Transverse colon (tissue), 4 donors: ENCODE measurements at regions not wholly inside any gene's neighbourhood (a gene's known extent, or its start where the extent isn't known, plus 50 kb on each side); places are given as distances from the start of the nearest gene placed in this dataset.

Source experiments
- POLR2A ChIP-seq: fragments of 450-650 bp; IDR thresholded peaks from one replicate; pipeline ENCODE4 v1.6.1; 2016; ENCODE audit warnings: antibody characterized with exemption, mild to moderate bottlenecking, moderate library complexity
- POLR2AphosphoS5 ChIP-seq, 3 donors: sonication (generic); formaldehyde crosslinking; IDR thresholded peaks; one replicate each; pipeline ENCODE4 v1.6.1; 2016; ENCODE audit warnings: antibody characterized with exemption in 3 of 3
- TF ChIP-seq, protein P1 (sequence below), 5 experiments: fragments of 200-600 bp in 3 of 5; fragments of 450-650 bp in 2 of 5; sonication (generic) in 3 of 5; IDR thresholded peaks; 1 replicate in 2 of 5; 2 replicates in 3 of 5; pipeline ENCODE4 v1.5.1; 2016 to 2017; ENCODE audit warnings: antibody characterized with exemption in 5 of 5, inconsistent platforms in 3 of 5, mild to moderate bottlenecking in 2 of 5, moderate library complexity in 1 of 5

- TF ChIP-seq, protein P1, sequence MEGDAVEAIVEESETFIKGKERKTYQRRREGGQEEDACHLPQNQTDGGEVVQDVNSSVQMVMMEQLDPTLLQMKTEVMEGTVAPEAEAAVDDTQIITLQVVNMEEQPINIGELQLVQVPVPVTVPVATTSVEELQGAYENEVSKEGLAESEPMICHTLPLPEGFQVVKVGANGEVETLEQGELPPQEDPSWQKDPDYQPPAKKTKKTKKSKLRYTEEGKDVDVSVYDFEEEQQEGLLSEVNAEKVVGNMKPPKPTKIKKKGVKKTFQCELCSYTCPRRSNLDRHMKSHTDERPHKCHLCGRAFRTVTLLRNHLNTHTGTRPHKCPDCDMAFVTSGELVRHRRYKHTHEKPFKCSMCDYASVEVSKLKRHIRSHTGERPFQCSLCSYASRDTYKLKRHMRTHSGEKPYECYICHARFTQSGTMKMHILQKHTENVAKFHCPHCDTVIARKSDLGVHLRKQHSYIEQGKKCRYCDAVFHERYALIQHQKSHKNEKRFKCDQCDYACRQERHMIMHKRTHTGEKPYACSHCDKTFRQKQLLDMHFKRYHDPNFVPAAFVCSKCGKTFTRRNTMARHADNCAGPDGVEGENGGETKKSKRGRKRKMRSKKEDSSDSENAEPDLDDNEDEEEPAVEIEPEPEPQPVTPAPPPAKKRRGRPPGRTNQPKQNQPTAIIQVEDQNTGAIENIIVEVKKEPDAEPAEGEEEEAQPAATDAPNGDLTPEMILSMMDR (IDR thresholded peaks at IDR 0.05), result no peak
- TF ChIP-seq POLR2AphosphoS5 (IDR thresholded peaks at IDR 0.05), result no peak
- TF ChIP-seq POLR2A, result no peak
These were observed 823.8 kb upstream of the CA10 start for GRCh38 chr17:52982331-52982730.
